ENCODE measurements at regions not wholly inside any gene's neighbourhood (a gene's known extent, or its start where the extent isn't known, plus 50 kb on each side); places are given as distances from the start of the nearest gene placed in this dataset.

DNA sequence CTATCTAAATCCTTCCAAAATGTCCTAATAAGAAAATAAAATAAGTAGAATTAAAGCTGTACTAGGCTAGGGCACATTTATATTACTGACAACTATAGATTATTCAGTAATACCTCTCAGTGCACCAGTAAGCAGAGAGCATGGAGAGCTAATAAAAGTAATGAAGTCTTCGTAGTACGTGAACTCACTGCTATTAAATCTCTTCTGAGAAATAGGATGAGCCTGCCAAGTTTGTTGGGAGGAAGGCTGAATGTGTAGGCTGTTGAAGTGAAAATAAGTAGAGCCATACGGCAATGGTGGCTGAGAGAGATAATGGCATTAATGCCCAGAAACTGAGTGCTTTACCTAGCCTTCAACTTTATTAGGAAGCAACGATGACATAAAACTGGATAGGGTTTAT, 73.9 kb upstream of the NR5A2 start:
- Histone ChIP-seq H3K4me3 (ENCODE audit: low read depth, low read length, poor library complexity, severe bottlenecking) (no peak overlapping the region), H3K36me3 (ENCODE audit: insufficient read depth, low read length) (no peaks in the 10 kb centered on the region)

GRCh38 chr1:199954699-199955098, 72.8 kb upstream of the NR5A2 start:
- Histone ChIP-seq H3K27ac (ENCODE audit: low read depth, low read length, poor library complexity, severe bottlenecking) (no peak overlapping the region), H3K9me3 (ENCODE audit: low read length) (no peaks in the 10 kb centered on the region), H3K9me2 (ENCODE audit: low read depth, low read length) (no peaks in the 10 kb centered on the region), H3K4me1 (ENCODE audit: insufficient read depth, low read length, severe bottlenecking) (peaks cover 26% of the 10 kb centered on the region), H3F3A (ENCODE audit: insufficient read depth, low read length) (peaks cover 5% of the 10 kb centered on the region; the same call in 1 of the 2 replicates), H3K4me3 (ENCODE audit: low read depth, low read length, poor library complexity, severe bottlenecking) (no peak overlapping the region), H3K9ac (ENCODE audit: low read length) (no peak overlapping the region), H4K20me1 (ENCODE audit: insufficient read depth, low read length) (no peaks in the 10 kb centered on the region), H3K4me2 (ENCODE audit: low read length) (no peak overlapping the region), H3K27me3 (ENCODE audit: insufficient read depth, low read length) (no peaks in the 10 kb centered on the region), H2AFZ (ENCODE audit: low read length) (no peak overlapping the region), H3K79me2 (ENCODE audit: insufficient read depth, low read length) (no peaks in the 10 kb centered on the region), H3K36me3 (ENCODE audit: insufficient read depth, low read length) (no peaks in the 10 kb centered on the region)
- no peak for TF ChIP-seq EZH2 (IDR thresholded peaks at IDR 0.05; ENCODE audit: borderline replicate concordance, low read length)
- TF ChIP-seq CTCF (IDR thresholded peaks at IDR 0.05; ENCODE audit: low read length) = peak; percentile 87

More for the DNA sequence above, 73.9 kb upstream of the NR5A2 start:
- H4K20me1 ChIP-seq (ENCODE audit: insufficient read depth, low read length) = no peaks in the 10 kb centered on the region
- no peaks in the 10 kb centered on the region for H3K27me3 ChIP-seq (ENCODE audit: insufficient read depth, low read length)
- no peaks in the 10 kb centered on the region for H3K9me2 ChIP-seq (ENCODE audit: low read depth, low read length)
- H3K27ac ChIP-seq (ENCODE audit: low read depth, low read length, poor library complexity, severe bottlenecking) = no peak overlapping the region
- no peak overlapping the region for H3K4me2 ChIP-seq (ENCODE audit: low read length)
- TF ChIP-seq EZH2 (IDR thresholded peaks at IDR 0.05; ENCODE audit: borderline replicate concordance, low read length) (no peak), CTCF (IDR thresholded peaks at IDR 0.05; ENCODE audit: low read length) (no peak)
- H3K9me3 ChIP-seq (ENCODE audit: low read length) = no peaks in the 10 kb centered on the region
- no peaks in the 10 kb centered on the region for H3K79me2 ChIP-seq (ENCODE audit: insufficient read depth, low read length)
- H3K9ac ChIP-seq (ENCODE audit: low read length) = no peak overlapping the region
- peaks cover 27% of the 10 kb centered on the region for H3K4me1 ChIP-seq (ENCODE audit: insufficient read depth, low read length, severe bottlenecking)
- no peak overlapping the region for H2AFZ ChIP-seq (ENCODE audit: low read length)
- peaks cover 5% of the 10 kb centered on the region; the same call in 1 of the 2 replicates for H3F3A ChIP-seq (ENCODE audit: insufficient read depth, low read length)

DNA sequence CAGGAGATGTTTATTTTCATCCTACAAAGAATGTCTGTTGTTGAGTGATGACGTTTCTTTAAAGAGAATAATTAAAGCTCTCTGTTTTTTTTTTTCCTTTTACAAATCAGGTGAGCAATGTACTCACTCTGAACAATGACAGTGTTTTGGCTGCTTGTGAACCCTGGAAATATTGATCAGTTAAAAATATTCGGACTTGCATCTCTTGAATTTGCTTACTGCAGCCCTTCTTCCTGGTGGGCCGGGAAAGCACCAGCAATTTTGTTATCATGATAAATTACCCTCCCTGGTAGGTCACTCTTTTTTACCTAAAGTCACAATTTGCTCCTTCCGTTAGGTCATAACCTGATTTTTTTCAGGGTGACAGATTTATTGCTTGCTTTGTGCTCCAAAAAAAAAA, 72.3 kb upstream of the NR5A2 start:
- Histone ChIP-seq H3F3A (ENCODE audit: insufficient read depth, low read length) (peaks cover 5% of the 10 kb centered on the region; the same call in 1 of the 2 replicates), H2AFZ (ENCODE audit: low read length) (peak overlapping the region; percentile 79; the same call in 1 of the 2 replicates), H3K27ac (ENCODE audit: low read depth, low read length, poor library complexity, severe bottlenecking) (peak overlapping the region; percentile 36), H4K20me1 (ENCODE audit: insufficient read depth, low read length) (no peaks in the 10 kb centered on the region), H3K9me3 (ENCODE audit: low read length) (no peaks in the 10 kb centered on the region), H3K4me3 (ENCODE audit: low read depth, low read length, poor library complexity, severe bottlenecking) (no peak overlapping the region), H3K9ac (ENCODE audit: low read length) (no peak overlapping the region), H3K4me2 (ENCODE audit: low read length) (no peak overlapping the region), H3K36me3 (ENCODE audit: insufficient read depth, low read length) (no peaks in the 10 kb centered on the region), H3K79me2 (ENCODE audit: insufficient read depth, low read length) (no peaks in the 10 kb centered on the region), H3K4me1 (ENCODE audit: insufficient read depth, low read length, severe bottlenecking) (peaks cover 26% of the 10 kb centered on the region), H3K9me2 (ENCODE audit: low read depth, low read length) (no peaks in the 10 kb centered on the region), H3K27me3 (ENCODE audit: insufficient read depth, low read length) (no peaks in the 10 kb centered on the region)
- TF ChIP-seq EZH2 (IDR thresholded peaks at IDR 0.05; ENCODE audit: borderline replicate concordance, low read length) (no peak), CTCF (IDR thresholded peaks at IDR 0.05; ENCODE audit: low read length) (no peak)

Measured in OCI-LY1 (cell line).